Tibial nerve (tissue), 4 donors: ENCODE measurements at regions not wholly inside any gene's neighbourhood (a gene's known extent, or its start where the extent isn't known, plus 50 kb on each side); places are given as distances from the start of the nearest gene placed in this dataset.

Experiments
- DNase-seq, 2 donors: peaks; one replicate each; pipeline ENCODE4 v3.0.0-alpha.2; 2019; ENCODE audit warnings: low spot score in 2 of 2
- H3K27ac ChIP-seq, 4 donors: fragments of 200-600 bp; sonication (generic) in 3 of 4; one replicate each; pipeline ENCODE4 v1.5.1; 2017 to 2019; ENCODE audit warnings: mild to moderate bottlenecking in 1 of 4
- H3K27me3 ChIP-seq, 2 donors: fragments of 200-600 bp; sonication (generic) in 1 of 2; one replicate each; pipeline versions ENCODE4 v1.5.1 to v1.6.0; 2017 to 2019
- H3K36me3 ChIP-seq, 3 donors: fragments of 200-600 bp; sonication (generic); one replicate each; pipeline ENCODE4 v1.5.1; 2018 to 2019
- H3K4me1 ChIP-seq, 4 donors: fragments of 200-600 bp; sonication (generic) in 3 of 4; one replicate each; pipeline ENCODE4 v1.5.1; 2017 to 2019
- H3K4me3 ChIP-seq, 4 donors: fragments of 200-600 bp; sonication (generic) in 3 of 4; one replicate each; pipeline ENCODE4 v1.5.1; 2017 to 2019; ENCODE audit warnings: mild to moderate bottlenecking in 1 of 4, moderate library complexity in 1 of 4
- H3K9me3 ChIP-seq, 4 donors: fragments of 200-600 bp; sonication (generic) in 3 of 4; one replicate each; pipeline ENCODE4 v1.5.1; 2017 to 2019
- CTCF ChIP-seq, 5 experiments: fragments of 200-600 bp in 3 of 5; fragments of 450-650 bp in 2 of 5; sonication (generic) in 3 of 5; IDR thresholded peaks; one replicate each; pipeline ENCODE4 v1.5.1; 2016 to 2019; ENCODE audit warnings: antibody characterized with exemption in 5 of 5, mild to moderate bottlenecking in 3 of 5, moderate library complexity in 2 of 5
- EP300 ChIP-seq, 2 donors: sonication (generic); formaldehyde crosslinking; IDR thresholded peaks; one replicate each; pipeline ENCODE4 v1.6.1; 2017; ENCODE audit warnings: antibody characterized with exemption in 2 of 2, mild to moderate bottlenecking in 1 of 2
- POLR2A ChIP-seq, 2 donors: fragments of 450-650 bp; IDR thresholded peaks; one replicate each; pipeline ENCODE4 v1.6.1; 2017; ENCODE audit warnings: antibody characterized with exemption in 2 of 2, mild to moderate bottlenecking in 2 of 2, moderate library complexity in 2 of 2
- WGBS, 2 donors: methylation state at CpG; one replicate each; pipeline ENCODE4 v1.1.5; 2018; 5-methylcytosine and 5-hydroxymethylcytosine counted together

- DNase-seq: no peak
- Histone ChIP-seq H3K27me3 (no peaks in the 10 kb centered on the region), H3K4me3 (no peak overlapping the region), H3K36me3 (no peaks in the 10 kb centered on the region), H3K4me1 (peaks cover 0 to 10% (median 2%) of the 10 kb centered on the region in 4 donors), H3K9me3 (no peaks in the 10 kb centered on the region), H3K27ac (peak overlapping the region in 2 of 4 donors; percentile 13 to 36)
- TF ChIP-seq EP300 (IDR thresholded peaks at IDR 0.05): no peak
- no peak for TF ChIP-seq POLR2A (IDR thresholded peaks at IDR 0.05)
- TF ChIP-seq CTCF (IDR thresholded peaks at IDR 0.05): no peak
- WGBS, 2 donors: 12 to 15% methylated on average over 1 of the region's 1 CpG
Measured at GRCh38 chr6:82076916-82077315, 170.6 kb downstream of the IBTK start.

- no peak overlapping the region for H3K4me3 ChIP-seq
- 57 to 58% methylated on average over 2 of the region's 2 CpGs for WGBS, 2 donors
- H3K4me1 ChIP-seq: peaks cover 0 to 10% (median 2%) of the 10 kb centered on the region in 4 donors
- no peaks in the 10 kb centered on the region for H3K27me3 ChIP-seq
- TF ChIP-seq CTCF (IDR thresholded peaks at IDR 0.05): no peak
- no peak for TF ChIP-seq EP300 (IDR thresholded peaks at IDR 0.05)
- TF ChIP-seq POLR2A (IDR thresholded peaks at IDR 0.05): no peak
- DNase-seq: no peak
- no peak overlapping the region for H3K27ac ChIP-seq
- no peaks in the 10 kb centered on the region for H3K9me3 ChIP-seq
- no peaks in the 10 kb centered on the region for H3K36me3 ChIP-seq
Measured at GRCh38 chr6:82074556-82074955, 173.0 kb downstream of the IBTK start.

- DNase-seq: no peak
- no peak for TF ChIP-seq CTCF (IDR thresholded peaks at IDR 0.05)
- TF ChIP-seq POLR2A (IDR thresholded peaks at IDR 0.05): no peak
- no peak for TF ChIP-seq EP300 (IDR thresholded peaks at IDR 0.05)
- Histone ChIP-seq H3K4me3 (no peak overlapping the region), H3K27ac (no peak overlapping the region), H3K9me3 (no peaks in the 10 kb centered on the region), H3K27me3 (no peaks in the 10 kb centered on the region), H3K4me1 (peaks cover 0 to 10% (median 2%) of the 10 kb centered on the region in 4 donors), H3K36me3 (no peaks in the 10 kb centered on the region)
- 84 to 86% methylated on average over 5 of the region's 5 CpGs for WGBS, 2 donors
Measured at GRCh38 chr6:82073484-82073883, 174.1 kb downstream of the IBTK start.

- 59 to 77% methylated on average over 4 of the region's 4 CpGs for WGBS, 2 donors
- H3K27ac ChIP-seq: no peak overlapping the region
Measured at GRCh38 chr6:82072751-82073150, 174.8 kb downstream of the IBTK start.

GRCh38 chr6:82072121-82072521 is 175.4 kb downstream of the IBTK start:
- no peaks in the 10 kb centered on the region for H3K27me3 ChIP-seq
- no peak overlapping the region for H3K27ac ChIP-seq
- H3K36me3 ChIP-seq: no peaks in the 10 kb centered on the region
- no peaks in the 10 kb centered on the region for H3K9me3 ChIP-seq
- peaks cover 0 to 9% (median 2%) of the 10 kb centered on the region in 4 donors for H3K4me1 ChIP-seq
- no peak for TF ChIP-seq EP300 (IDR thresholded peaks at IDR 0.05)
- TF ChIP-seq CTCF (IDR thresholded peaks at IDR 0.05): no peak
- no peak for TF ChIP-seq POLR2A (IDR thresholded peaks at IDR 0.05)
- no peak for DNase-seq
- 40 to 47% methylated on average over 1 of the region's 1 CpG for WGBS, 2 donors
- H3K4me3 ChIP-seq: no peak overlapping the region

More at GRCh38 chr6:82072751-82073150, 174.8 kb downstream of the IBTK start:
- no peaks in the 10 kb centered on the region for H3K27me3 ChIP-seq
- TF ChIP-seq EP300 (IDR thresholded peaks at IDR 0.05) (no peak), CTCF (IDR thresholded peaks at IDR 0.05) (no peak), POLR2A (IDR thresholded peaks at IDR 0.05) (no peak)
- no peaks in the 10 kb centered on the region for H3K36me3 ChIP-seq
- H3K9me3 ChIP-seq: no peaks in the 10 kb centered on the region
- H3K4me3 ChIP-seq: no peak overlapping the region
- no peak for DNase-seq
- peaks cover 0 to 10% (median 2%) of the 10 kb centered on the region in 4 donors for H3K4me1 ChIP-seq
